ENCODE measurements at regions not wholly inside any gene's neighbourhood (a gene's known extent, or its start where the extent isn't known, plus 50 kb on each side); places are given as distances from the start of the nearest gene placed in this dataset.

- H3K79me2 ChIP-seq (ENCODE audit: control insufficient read depth in 1 of 2, insufficient read depth in 2 of 2, low read length in 2 of 2): no peaks in the 10 kb centered on the region
- H4K20me1 ChIP-seq (replicated peaks in 1 of 2; ENCODE audit: control insufficient read depth in 1 of 2, insufficient read depth in 2 of 2, low read length in 2 of 2): no peaks in the 10 kb centered on the region
- no peak overlapping the region for H2BK120ac ChIP-seq (replicated peaks; ENCODE audit: low read depth, low read length)
- H3K23ac ChIP-seq (ENCODE audit: insufficient read length): no peak overlapping the region
- H2BK5ac ChIP-seq (ENCODE audit: low read depth, low read length): no peak overlapping the region
- ChIA-PET POLR2A (ENCODE audit: partially characterized antibody) (no interaction called here), CTCF (ENCODE audit: partially characterized antibody) (interaction anchor here (0.9 kb wide), 1 partner anchor 81 kb away, joined by 3 read pairs; no protein-coding TSS in a partner anchor)
- no peak overlapping the region for H3K9ac ChIP-seq (replicated peaks in 1 of 4; ENCODE audit: extremely low read depth in 1 of 4, low read depth in 3 of 4, low read length in 3 of 4)
- H3K18ac ChIP-seq (ENCODE audit: extremely low read depth, low read length): no peak overlapping the region
- no peak overlapping the region for H4K8ac ChIP-seq (ENCODE audit: extremely low read depth, insufficient read depth, low read length)
- no peaks in the 10 kb centered on the region for H3K4me1 ChIP-seq (replicated peaks in 1 of 4; ENCODE audit: control insufficient read depth in 3 of 4, insufficient read depth in 4 of 4, low read length in 3 of 4)
- H2AFZ ChIP-seq (ENCODE audit: low read length): no peak overlapping the region
- no peak overlapping the region for H2BK12ac ChIP-seq (ENCODE audit: low read depth, low read length)
- H2AK5ac ChIP-seq (ENCODE audit: low read depth, low read length): no peak overlapping the region
- peaks cover 8 to 14% of the 10 kb centered on the region in 2 experiments for H3K9me3 ChIP-seq (ENCODE audit: insufficient read depth in 2 of 2, low read depth in 1 of 2, low read length in 1 of 2)
- FAIRE-seq: no peak
- H3K4ac ChIP-seq (replicated peaks; ENCODE audit: insufficient read length, low read depth, low read length): no peak overlapping the region
- no peak for DNase-seq (ENCODE audit: low read depth in 1 of 2, low spot score in 2 of 2)
- H3K36me3 ChIP-seq (ENCODE audit: control insufficient read depth in 2 of 4, insufficient read depth in 4 of 4, low read length in 3 of 4): no peaks in the 10 kb centered on the region; a peak in 1 of 8 replicates
- H2BK20ac ChIP-seq (ENCODE audit: low read length): no peak overlapping the region
- H3K56ac ChIP-seq (replicated peaks; ENCODE audit: insufficient read length, low read depth, low read length): no peak overlapping the region
- H4K5ac ChIP-seq (ENCODE audit: insufficient read length, low read depth, low read length): no peak overlapping the region
- no peak overlapping the region for H3K14ac ChIP-seq (ENCODE audit: insufficient read length)
- H3K27me3 ChIP-seq (replicated peaks in 1 of 4; ENCODE audit: control insufficient read depth in 3 of 4, extremely low read depth in 1 of 4, insufficient read depth in 3 of 4, low read length in 3 of 4): no peaks in the 10 kb centered on the region
- no peak overlapping the region for H2BK15ac ChIP-seq (ENCODE audit: low read length)
- H3K4me3 ChIP-seq (ENCODE audit: extremely low read depth in 1 of 4, insufficient read depth in 2 of 4, low read depth in 3 of 4, low read length in 4 of 4): no peak overlapping the region
- H3K23me2 ChIP-seq (ENCODE audit: low read depth, low read length): no peaks in the 10 kb centered on the region
- no peaks in the 10 kb centered on the region for H3K79me1 ChIP-seq (ENCODE audit: low read depth, low read length)
- whole genome bisulfite sequencing, 2 experiments (ENCODE audit: extremely low coverage in 1 of 2, insufficient coverage in 1 of 2, insufficient read length in 1 of 2, insufficient replicate concordance in 2 of 2, low coverage in 1 of 2, low lambda C conversion rate in 2 of 2, missing lambda C conversion rate in 1 of 2): 90% methylated on average over 3 of the region's 3 CpGs; no CpG with 5 or more reads in 1 of the 2 experiments
- H4K91ac ChIP-seq (replicated peaks; ENCODE audit: insufficient read length, low read length): no peak overlapping the region
- no peak overlapping the region for H3K4me2 ChIP-seq (ENCODE audit: insufficient read depth in 1 of 2, low read depth in 2 of 2, low read length in 2 of 2)
- H3K27ac ChIP-seq (ENCODE audit: low read depth, low read length): no peak overlapping the region
- TF ChIP-seq JUN (IDR thresholded peaks at IDR 0.05; ENCODE audit: low read depth, low read length) (no peak), SUZ12 (IDR thresholded peaks at IDR 0.05; ENCODE audit: low read length) (no peak), GTF2F1 (IDR thresholded peaks at IDR 0.05; ENCODE audit: borderline replicate concordance, low read depth, low read length) (no peak), RXRA (IDR thresholded peaks at IDR 0.05; ENCODE audit: insufficient read depth, low read depth, low read length) (no peak), CEBPB (IDR thresholded peaks at IDR 0.05; ENCODE audit: low read depth, low read length) (no peak), SIRT6 (IDR thresholded peaks at IDR 0.05; ENCODE audit: low read length) (no peak), FOSL1 (IDR thresholded peaks at IDR 0.05; ENCODE audit: insufficient read depth, low read depth, low read length) (no peak), KDM1A (IDR thresholded peaks at IDR 0.05; ENCODE audit: borderline replicate concordance, low read length) (no peak), JUND (IDR thresholded peaks at IDR 0.05; ENCODE audit: low read length) (no peak), EGR1 (IDR thresholded peaks at IDR 0.05; ENCODE audit: borderline replicate concordance, low read depth, low read length) (no peak), SP2 (IDR thresholded peaks at IDR 0.05; ENCODE audit: low read length) (no peak), POU5F1 (IDR thresholded peaks at IDR 0.05; ENCODE audit: low read depth, low read length) (no peak)
- TF ChIP-seq, protein P1, sequence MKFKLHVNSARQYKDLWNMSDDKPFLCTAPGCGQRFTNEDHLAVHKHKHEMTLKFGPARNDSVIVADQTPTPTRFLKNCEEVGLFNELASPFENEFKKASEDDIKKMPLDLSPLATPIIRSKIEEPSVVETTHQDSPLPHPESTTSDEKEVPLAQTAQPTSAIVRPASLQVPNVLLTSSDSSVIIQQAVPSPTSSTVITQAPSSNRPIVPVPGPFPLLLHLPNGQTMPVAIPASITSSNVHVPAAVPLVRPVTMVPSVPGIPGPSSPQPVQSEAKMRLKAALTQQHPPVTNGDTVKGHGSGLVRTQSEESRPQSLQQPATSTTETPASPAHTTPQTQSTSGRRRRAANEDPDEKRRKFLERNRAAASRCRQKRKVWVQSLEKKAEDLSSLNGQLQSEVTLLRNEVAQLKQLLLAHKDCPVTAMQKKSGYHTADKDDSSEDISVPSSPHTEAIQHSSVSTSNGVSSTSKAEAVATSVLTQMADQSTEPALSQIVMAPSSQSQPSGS (IDR thresholded peaks at IDR 0.05; ENCODE audit: low read length): no peak
- TF ChIP-seq, protein P2, sequence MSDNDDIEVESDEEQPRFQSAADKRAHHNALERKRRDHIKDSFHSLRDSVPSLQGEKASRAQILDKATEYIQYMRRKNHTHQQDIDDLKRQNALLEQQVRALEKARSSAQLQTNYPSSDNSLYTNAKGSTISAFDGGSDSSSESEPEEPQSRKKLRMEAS (IDR thresholded peaks at IDR 0.05): no peak
Measured at GRCh38 chr14:58832095-58832521, 194.3 kb downstream of the DACT1 start.
